ENCODE measurements at regions not wholly inside any gene's neighbourhood (a gene's known extent, or its start where the extent isn't known, plus 50 kb on each side); places are given as distances from the start of the nearest gene placed in this dataset.
"Not testable (repeated sequence)": the region's sequence is repeated elsewhere in the genome, so short reads cannot be mapped to it uniquely, and the experiment has no call there.

DNA sequence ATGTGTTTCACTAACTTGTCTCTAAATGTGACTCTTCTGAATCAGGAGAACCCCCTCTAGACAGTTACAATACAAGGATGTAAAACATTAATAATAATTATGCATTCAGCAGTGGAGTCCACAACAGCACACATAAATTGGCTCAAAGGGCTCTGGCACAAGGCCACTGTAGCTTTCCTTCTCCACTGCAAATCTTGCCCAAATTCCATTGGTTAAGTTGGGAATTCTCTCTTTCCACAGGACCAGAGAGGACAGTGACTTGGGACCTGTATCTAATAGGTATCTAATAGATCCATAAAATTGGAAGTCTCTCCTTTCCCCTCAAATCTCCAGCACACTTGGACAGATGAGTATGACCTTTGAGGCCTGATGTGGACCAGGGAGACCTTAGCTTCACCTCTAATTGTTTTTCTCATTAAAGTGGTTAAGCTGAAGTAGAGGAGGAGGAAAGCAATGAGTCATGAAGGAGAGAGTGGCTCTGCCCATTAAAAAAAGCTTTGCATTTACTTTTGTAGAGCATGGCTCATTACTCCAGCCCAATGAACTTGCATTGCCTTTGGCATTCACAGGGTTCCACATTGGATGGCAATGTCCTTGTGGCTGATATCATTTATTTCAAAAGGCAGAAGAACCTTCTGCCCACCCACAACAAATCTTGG, 72.3 kb upstream of the SH3RF1 start:
- DNase-seq: no peak

DNA sequence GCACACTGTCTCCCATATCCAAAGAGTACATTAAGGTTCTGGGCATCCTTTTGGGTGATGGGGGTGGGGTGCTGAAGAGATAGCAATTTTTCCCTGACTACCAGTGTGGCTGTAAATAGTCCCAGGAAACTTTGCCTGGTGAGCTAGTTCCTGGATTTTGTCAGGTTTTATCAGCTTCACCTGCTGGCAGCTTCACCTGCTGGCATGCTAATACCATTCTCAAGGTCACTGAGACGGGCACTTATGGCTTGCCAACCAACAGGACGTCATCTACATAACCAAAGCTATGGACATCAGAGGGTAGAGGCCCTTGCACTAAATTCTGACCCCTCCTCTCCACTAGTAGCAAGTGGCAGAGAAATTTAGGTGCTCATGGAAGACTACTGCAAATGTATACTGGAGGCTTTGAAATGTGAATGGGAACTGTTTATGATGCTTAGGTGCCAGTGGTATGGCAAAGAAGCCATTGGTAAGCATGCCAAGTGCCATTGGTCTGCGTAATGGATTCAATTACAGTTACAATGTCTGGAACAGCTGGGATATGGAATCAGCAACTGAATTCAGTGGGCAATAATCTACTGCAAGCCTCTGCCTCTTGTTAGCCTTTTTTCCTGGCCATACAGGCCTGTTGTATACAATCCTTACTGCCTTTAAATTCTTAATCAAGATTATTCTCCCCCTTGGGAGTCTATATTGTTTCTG, 71.6 kb upstream of the SH3RF1 start:
- peak; percentile 10 for DNase-seq

DNA sequence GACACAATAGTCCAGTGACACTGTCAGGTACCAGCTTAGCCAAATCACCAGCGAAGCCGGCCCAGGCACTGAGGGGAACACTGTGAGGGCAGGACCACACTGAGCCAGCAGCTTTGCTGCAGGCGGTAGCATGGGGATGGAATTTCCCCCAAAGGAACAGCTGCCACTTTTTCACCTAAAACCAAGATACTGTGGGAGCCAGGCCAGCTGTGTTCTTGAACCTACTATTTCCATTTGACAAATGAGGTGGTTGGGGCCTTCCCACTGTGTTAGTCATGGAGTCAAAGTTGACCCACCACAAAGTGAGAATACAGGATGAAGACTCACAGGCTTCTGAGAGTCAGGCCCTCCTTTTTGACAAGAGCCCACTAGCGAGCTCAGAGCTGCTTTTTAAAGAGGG, 70.7 kb upstream of the SH3RF1 start:
- no peak for DNase-seq

DNA sequence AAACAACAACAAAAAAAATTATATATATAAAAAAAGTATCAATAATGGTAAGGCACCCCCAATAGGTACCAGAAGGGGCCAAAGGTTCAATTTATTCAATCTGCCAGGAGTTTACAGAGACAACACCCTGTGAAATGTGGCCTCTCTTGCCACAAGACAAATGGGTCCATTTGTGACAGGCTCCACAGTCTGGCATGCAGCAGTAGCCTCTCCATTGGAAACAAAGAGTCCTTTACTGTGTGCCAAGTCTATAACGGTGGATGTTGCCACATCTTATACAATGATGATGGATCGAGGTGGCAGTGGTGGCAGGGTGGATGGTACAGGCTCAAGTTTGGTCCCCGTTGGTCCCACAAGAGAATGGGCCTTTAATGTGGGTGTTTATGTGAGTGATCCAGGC, 70.1 kb upstream of the SH3RF1 start:
- no peak for DNase-seq

DNA sequence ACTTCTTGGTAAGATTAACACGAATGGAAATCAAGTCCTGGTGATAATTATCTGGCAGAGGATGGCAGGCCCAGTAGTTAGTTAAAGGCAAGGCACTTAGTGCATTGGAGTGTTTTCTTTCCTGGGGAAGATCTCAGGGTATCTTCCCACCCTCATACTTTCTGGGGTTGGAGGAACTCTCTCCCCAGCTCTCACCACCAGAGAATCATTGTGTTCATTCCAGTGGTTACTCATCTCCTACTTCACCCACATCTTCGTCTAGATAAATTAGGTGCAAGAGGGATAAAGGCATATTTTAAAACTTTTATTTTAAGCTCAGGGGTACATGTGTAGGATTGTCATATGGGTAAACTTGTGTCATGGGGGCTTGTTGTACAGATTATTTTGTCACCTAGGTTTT, 67.5 kb upstream of the SH3RF1 start:
- no peak for DNase-seq

DNA sequence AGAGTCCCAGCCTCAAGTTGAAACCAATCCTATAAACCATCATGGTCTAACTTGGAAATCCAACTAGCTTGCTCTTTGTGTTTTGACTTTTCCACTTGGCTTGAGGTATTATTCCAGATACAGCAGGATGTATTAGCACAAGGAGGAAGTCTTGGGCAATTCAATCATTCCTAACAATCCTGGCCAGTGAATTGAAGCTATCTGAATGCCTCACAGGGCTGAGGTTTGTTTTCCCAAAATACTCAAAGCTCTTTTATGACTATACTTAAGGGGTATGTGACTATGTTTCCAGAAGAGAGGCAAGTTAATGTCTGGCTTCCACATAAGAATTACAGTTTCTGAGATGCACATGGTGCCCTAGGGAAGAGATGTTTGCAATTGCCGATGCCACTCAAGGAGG, 66.8 kb upstream of the SH3RF1 start:
- no peak for DNase-seq

DNA sequence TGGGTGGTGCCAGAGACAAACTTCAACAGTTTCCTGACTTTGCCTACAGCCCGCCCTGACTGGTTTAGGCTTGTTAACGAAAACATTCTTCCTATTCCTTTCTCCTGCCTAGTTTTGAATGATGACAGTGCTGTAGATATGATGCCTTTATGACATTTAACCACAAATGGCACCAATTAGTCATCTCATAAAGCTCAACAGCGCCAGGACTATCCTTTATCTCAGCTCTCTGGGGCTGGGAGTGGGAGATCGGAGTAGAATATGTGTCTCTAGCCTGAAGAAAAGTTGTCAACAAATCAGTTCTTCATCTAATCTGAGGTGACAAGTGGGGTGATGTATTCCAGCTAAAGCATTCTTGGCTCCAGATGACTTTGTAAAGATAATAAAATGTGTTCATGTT, 64.6 kb upstream of the SH3RF1 start:
- DNase-seq: no peak

DNA sequence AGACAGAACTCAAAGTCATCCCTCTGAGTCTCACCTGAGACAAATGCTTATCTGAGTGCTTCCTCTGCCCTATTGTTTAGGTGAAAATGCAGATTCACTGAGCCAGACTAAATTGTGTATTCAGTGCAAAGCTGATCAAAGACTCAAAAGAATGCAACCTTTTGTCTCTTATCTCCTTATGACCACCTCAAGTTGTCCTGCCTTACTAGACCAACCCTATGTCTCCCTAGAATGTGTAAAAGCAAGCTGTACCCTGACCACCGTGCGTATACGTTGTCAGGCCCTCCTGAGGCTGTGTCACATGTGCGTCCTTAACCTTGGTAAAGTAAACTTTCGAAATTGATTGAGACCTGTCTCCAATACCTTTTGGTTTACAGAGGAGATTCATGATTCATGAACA, 63.6 kb upstream of the SH3RF1 start:
- DNase-seq: no peak

DNA sequence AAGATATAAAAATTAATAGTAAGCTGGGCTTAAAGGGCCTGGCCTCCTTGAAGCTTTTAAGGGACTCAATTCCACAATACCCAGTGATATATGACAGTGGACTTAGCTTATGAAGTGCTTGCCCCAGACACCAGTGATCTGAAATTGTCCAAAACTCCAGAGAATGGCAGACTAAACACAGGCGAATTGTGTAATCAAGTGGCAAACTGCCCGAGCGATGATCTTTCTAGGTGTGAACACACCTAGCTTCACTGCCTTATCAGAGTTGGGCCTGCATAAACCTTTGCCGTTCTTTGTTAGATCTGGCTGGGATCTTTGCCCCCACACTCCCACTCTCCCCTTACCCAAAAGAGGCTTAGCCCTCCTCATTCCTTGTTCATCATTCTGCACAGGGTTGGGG, 62.5 kb upstream of the SH3RF1 start:
- DNase-seq: no peak

DNA sequence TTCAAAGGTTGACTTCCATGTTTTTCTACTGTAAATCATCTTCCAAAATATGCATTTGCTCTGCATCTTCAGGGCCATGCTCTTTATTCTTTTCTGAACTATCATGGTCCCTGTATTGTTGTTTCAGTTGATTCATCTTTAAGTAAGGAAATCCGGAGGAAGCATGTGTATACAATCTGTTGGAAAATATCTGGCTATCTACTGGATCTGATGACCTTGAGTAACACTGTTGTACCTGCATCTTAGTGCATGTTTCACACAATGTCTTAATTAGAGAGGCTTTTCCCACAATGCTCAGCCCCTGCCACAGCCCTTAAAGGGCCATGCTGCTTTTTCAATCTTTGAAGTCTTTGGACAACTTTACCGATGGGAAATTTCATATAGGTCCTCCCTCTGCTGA, 61.8 kb upstream of the SH3RF1 start:
- DNase-seq: no peak

DNA sequence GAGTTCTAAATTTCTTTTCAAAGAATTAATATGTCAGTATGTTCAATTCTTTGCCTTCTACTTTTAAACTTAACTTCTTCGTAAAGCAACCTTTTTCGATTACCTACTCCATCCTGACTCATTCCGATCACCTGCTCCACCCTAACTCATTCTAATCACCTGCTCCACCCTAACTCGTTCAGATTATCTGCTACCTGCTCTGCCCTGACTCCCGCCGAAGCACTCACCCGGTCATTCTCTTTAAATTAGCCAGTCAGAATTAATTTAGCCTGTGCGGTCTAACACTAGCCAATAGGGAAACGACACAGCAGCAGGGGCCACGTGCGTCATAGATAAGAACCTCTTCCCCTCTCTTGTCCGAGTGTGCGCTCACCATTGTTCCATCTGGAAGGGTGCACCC, 60.1 kb upstream of the SH3RF1 start:
- no peak for DNase-seq

DNA sequence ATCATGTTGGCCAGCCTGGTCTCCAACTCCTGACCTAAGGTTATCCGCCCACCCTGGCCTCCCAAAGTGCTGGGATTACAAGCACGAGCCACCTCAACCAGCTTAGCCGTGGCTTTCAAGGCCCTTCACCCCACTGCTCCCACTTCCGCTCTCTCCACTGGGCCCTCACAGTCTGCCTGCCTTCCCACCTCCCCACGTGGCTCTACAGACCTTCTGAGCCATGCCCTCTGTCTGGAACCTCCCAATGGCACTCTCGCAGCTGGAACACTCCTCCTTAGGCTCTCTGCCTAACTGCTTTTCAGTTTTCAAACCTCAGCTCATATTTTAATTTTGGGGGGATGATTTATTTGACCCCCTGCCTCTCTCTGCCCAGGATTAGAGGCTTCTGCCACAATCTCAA, 59.3 kb upstream of the SH3RF1 start:
- no peak for DNase-seq

DNA sequence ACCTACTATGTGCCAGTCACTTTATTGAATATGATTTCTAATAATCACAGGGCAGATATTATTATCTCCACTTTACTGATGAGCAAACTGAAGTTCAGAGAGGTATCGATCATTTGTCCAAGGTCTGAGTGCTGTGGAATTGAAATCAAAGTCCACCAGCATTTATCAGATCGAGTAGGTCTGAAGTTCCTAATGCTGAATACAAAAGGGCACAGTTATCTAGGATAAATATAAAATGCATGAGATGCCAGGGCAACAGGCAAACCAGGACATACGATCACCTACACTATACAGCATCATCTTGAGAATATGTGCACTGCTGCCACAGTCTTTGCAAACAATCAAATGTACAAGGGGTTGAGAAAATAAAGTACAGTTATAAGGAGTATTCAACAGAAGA, 57.2 kb upstream of the SH3RF1 start:
- DNase-seq: no peak

DNA sequence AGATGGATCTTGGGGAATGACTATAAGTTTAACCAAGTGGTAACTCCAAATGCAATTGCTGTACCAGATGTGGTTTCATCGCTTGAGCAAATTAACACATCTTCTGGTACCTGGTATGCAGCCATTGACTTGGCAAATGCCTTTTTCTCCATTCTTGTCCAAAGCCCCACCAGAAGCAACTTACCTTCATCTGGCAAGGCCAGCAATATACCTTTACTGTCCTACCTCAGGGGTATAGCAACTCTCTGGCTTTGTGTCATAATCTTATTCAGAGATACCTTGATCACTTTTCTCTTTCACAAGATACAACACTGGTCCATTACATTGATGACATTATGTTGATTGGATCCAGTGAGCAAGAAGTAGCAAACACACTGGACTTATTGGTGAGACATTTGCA, 53.2 kb upstream of the SH3RF1 start:
- not testable (repeated sequence) for DNase-seq

DNA sequence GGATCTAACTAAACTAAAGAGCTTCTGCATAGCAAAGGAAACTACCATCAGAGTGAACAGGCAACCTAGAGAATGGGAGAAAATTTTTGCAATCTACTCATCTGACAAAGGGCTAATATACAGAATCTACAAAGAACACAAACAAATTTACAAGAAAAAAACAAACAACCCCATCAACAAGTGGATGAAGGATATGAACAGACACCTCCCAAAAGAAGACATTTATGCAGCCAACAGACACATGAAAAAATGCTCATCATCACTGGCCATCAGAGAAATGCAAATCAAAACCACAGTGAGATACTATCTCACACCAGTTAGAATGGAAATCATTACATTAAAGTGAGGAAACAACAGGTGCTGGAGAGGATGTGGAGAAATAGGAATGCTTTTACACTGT, 52.1 kb upstream of the SH3RF1 start:
- not testable (repeated sequence) for DNase-seq

Data from muscle of arm (tissue), 1 donor.